Caco-2 (cell line): ENCODE measurements at regions not wholly inside any gene's neighbourhood (a gene's known extent, or its start where the extent isn't known, plus 50 kb on each side); places are given as distances from the start of the nearest gene placed in this dataset.

Experiments
- BruUV-seq: library from RNA; stranded (reverse); fragments of 400-500 nt; replicated peaks from 2 replicates; lab custom pipeline; 2021; lab: Mats Ljungman, UMichigan
- CTCF ChIA-PET: fragments of 300-600 bp; sonication (Branson Sonifier 250); formaldehyde crosslinking; loops from one replicate; lab custom pipeline; 2022; ENCODE audit warnings: antibody characterized with exemption; lab: Charles Lee
- POLR2A ChIA-PET: fragments of 300-600 bp; sonication (Branson Sonifier 250); formaldehyde crosslinking; loops from one replicate; lab custom pipeline; 2022; ENCODE audit warnings: antibody characterized with exemption; lab: Charles Lee
- DNase-seq, 2 experiments: peaks; one replicate each; pipeline versions ENCODE4 v3.0.0 to v3.0.0-alpha.2; 2020 to 2022
- H3K27me3 ChIP-seq: replicated peaks from 2 replicates; pipeline ENCODE4 v1.6.0; 2011; ENCODE audit warnings: low read length; ENCODE audit not compliant: control insufficient read depth, insufficient read depth
- H3K36me3 ChIP-seq: 2 replicates; pipeline ENCODE4 v1.5.1; 2011; ENCODE audit warnings: low read length; ENCODE audit not compliant: control insufficient read depth, insufficient read depth
- H3K4me1 ChIP-seq: fragments of 250-450 bp; sonication (Bioruptor Pico); 2 replicates; pipeline ENCODE4 v1.5.1; 2020; ENCODE audit warnings: mild to moderate bottlenecking
- H3K4me3 ChIP-seq: 2 replicates; pipeline ENCODE4 v1.5.1; 2011; ENCODE audit warnings: low read depth, mild to moderate bottlenecking, control low read depth, low read length
- H3K9me3 ChIP-seq: fragments of 250-450 bp; sonication (Bioruptor Pico); 2 replicates; pipeline ENCODE4 v1.5.1; 2020; ENCODE audit warnings: mild to moderate bottlenecking, moderate library complexity
- H3K27ac Mint-ChIP-seq: one replicate; pipeline ENCODE4 v1.8.0; 2022; ENCODE audit warnings: mixed read lengths; ENCODE audit not compliant: unreplicated experiment
- H3K27me3 Mint-ChIP-seq: one replicate; pipeline ENCODE4 v1.8.0; 2022; ENCODE audit warnings: mixed read lengths; ENCODE audit not compliant: insufficient read depth, unreplicated experiment
- H3K36me3 Mint-ChIP-seq: one replicate; pipeline ENCODE4 v1.8.0; 2022; ENCODE audit warnings: mild to moderate bottlenecking, mixed read lengths; ENCODE audit not compliant: insufficient read depth, unreplicated experiment
- H3K4me1 Mint-ChIP-seq: one replicate; pipeline ENCODE4 v1.8.0; 2022; ENCODE audit warnings: low read depth, mixed read lengths; ENCODE audit not compliant: unreplicated experiment
- H3K4me3 Mint-ChIP-seq: one replicate; pipeline ENCODE4 v1.8.0; 2022; ENCODE audit warnings: mild to moderate bottlenecking, moderate library complexity, mixed read lengths; ENCODE audit not compliant: unreplicated experiment
- H3K9me3 Mint-ChIP-seq: one replicate; pipeline ENCODE4 v1.8.0; 2022; ENCODE audit warnings: mixed read lengths; ENCODE audit not compliant: unreplicated experiment
- intact Hi-C: fragments of 100-400 bp; cut with micrococcal nuclease; formaldehyde crosslinking; loops from one replicate; pipeline ENCODE4 v1.10.0; 2022; ENCODE audit not compliant: unreplicated experiment
- TF ChIP-seq, protein P1 (sequence below), 2 experiments: fragments of 200-600 bp in 1 of 2; IDR thresholded peaks; 1 replicate in 1 of 2; 2 replicates in 1 of 2; pipeline versions ENCODE4 v1.5.1 to v1.8.0; 2011 to 2022; ENCODE audit warnings: antibody characterized with exemption in 1 of 2, control low read depth in 1 of 2, inconsistent platforms in 1 of 2, low read depth in 1 of 2, low read length in 1 of 2, mild to moderate bottlenecking in 1 of 2, moderate library complexity in 1 of 2; ENCODE audit not compliant: insufficient read depth in 1 of 2, severe bottlenecking in 1 of 2, unreplicated experiment in 1 of 2

DNA sequence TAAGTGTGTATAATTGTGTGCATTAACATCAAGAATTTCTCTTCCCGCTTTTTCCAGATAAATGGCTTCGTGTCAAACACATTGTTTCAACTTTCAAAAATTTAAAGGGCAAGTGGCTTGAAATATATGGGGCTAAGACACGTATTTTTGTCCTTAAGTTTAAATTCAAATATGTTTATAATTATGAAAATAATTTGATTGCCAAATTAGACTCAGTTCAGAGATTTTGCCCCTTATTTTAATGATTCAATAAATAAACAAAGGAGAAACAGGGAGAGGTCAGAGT, 1159.2 kb upstream of the MIR17HG start:
- Histone ChIP-seq H3K9me3 (no peaks in the 10 kb centered on the region), H3K27me3 (no peaks in the 10 kb centered on the region), H3K36me3 (no peaks in the 10 kb centered on the region), H3K4me1 (peaks cover 11% of the 10 kb centered on the region; the same call in 1 of the 2 replicates), H3K4me3 (no peak overlapping the region)
- Mint-ChIP-seq H3K27ac (no peak overlapping the region), H3K27me3 (peaks cover 2% of the 10 kb centered on the region), H3K9me3 (no peaks in the 10 kb centered on the region), H3K4me3 (no peak overlapping the region), H3K4me1 (no peaks in the 10 kb centered on the region), H3K36me3 (no peaks in the 10 kb centered on the region)
- intact Hi-C loops = no loop called here
- CTCF ChIA-PET = no interaction called here
- DNase-seq = no peak
- BruUV-seq = no TSS peak
- TF ChIP-seq, protein P1, sequence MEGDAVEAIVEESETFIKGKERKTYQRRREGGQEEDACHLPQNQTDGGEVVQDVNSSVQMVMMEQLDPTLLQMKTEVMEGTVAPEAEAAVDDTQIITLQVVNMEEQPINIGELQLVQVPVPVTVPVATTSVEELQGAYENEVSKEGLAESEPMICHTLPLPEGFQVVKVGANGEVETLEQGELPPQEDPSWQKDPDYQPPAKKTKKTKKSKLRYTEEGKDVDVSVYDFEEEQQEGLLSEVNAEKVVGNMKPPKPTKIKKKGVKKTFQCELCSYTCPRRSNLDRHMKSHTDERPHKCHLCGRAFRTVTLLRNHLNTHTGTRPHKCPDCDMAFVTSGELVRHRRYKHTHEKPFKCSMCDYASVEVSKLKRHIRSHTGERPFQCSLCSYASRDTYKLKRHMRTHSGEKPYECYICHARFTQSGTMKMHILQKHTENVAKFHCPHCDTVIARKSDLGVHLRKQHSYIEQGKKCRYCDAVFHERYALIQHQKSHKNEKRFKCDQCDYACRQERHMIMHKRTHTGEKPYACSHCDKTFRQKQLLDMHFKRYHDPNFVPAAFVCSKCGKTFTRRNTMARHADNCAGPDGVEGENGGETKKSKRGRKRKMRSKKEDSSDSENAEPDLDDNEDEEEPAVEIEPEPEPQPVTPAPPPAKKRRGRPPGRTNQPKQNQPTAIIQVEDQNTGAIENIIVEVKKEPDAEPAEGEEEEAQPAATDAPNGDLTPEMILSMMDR (IDR thresholded peaks at IDR 0.05; ENCODE audit: insufficient read depth in 1 of 2, low read depth in 1 of 2, low read length in 1 of 2, severe bottlenecking in 1 of 2, unreplicated experiment in 1 of 2) = no peak
- POLR2A ChIA-PET = no interaction called here

DNA sequence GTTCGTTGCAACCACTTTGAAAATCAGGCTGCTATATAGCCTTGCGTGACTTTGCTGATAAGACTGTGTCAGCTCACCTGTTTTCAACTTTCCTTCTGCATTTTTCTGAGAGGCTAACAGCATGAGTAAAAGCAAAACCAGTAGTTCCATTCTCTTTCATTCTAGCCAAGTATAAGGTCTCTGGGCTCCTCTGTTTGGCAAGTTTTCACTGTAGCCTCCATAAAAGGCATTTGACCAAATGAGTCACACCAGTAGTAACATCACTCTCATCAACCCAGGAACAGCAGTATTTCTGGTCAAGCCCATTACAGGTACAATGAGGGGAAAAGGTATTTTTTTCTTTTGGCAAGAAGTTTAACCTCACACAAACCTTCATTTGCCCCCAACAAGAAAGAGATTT, 1149.8 kb upstream of the MIR17HG start:
- POLR2A ChIA-PET = no interaction called here
- TF ChIP-seq, protein P1 (IDR thresholded peaks at IDR 0.05; ENCODE audit: insufficient read depth in 1 of 2, low read depth in 1 of 2, low read length in 1 of 2, severe bottlenecking in 1 of 2, unreplicated experiment in 1 of 2) = no peak
- Mint-ChIP-seq H3K27me3 (no peaks in the 10 kb centered on the region), H3K9me3 (no peaks in the 10 kb centered on the region), H3K4me3 (no peak overlapping the region), H3K4me1 (no peaks in the 10 kb centered on the region), H3K27ac (no peak overlapping the region), H3K36me3 (no peaks in the 10 kb centered on the region)
- no peaks in the 10 kb centered on the region for H3K4me1 ChIP-seq
- H3K4me3 ChIP-seq = no peak overlapping the region
- no peak for DNase-seq
- no TSS peak for BruUV-seq
- H3K27me3 ChIP-seq = no peaks in the 10 kb centered on the region
- H3K9me3 ChIP-seq = 0 out of 2 replicates have a peak, but pooled peaks cover 3% of the 10 kb centered on the region
- CTCF ChIA-PET = no interaction called here
- intact Hi-C loops = no loop called here
- H3K36me3 ChIP-seq = no peaks in the 10 kb centered on the region

GRCh38 chr13:90201202-90201601, 1146.3 kb upstream of the MIR17HG start:
- H3K27ac Mint-ChIP-seq = no peak overlapping the region
- Histone ChIP-seq H3K27me3 (no peaks in the 10 kb centered on the region), H3K9me3 (0 out of 2 replicates have a peak, but pooled peaks cover 3% of the 10 kb centered on the region), H3K36me3 (no peaks in the 10 kb centered on the region), H3K4me3 (no peak overlapping the region), H3K4me1 (no peaks in the 10 kb centered on the region)
- H3K4me1 Mint-ChIP-seq = no peaks in the 10 kb centered on the region
- intact Hi-C loops = no loop called here
- H3K27me3 Mint-ChIP-seq = no peaks in the 10 kb centered on the region
- no peak for DNase-seq
- H3K36me3 Mint-ChIP-seq = no peaks in the 10 kb centered on the region
- H3K9me3 Mint-ChIP-seq = no peaks in the 10 kb centered on the region
- H3K4me3 Mint-ChIP-seq = no peak overlapping the region
- ChIA-PET POLR2A (no interaction called here), CTCF (no interaction called here)
- TF ChIP-seq, protein P1 (IDR thresholded peaks at IDR 0.05; ENCODE audit: insufficient read depth in 1 of 2, low read depth in 1 of 2, low read length in 1 of 2, severe bottlenecking in 1 of 2, unreplicated experiment in 1 of 2) = no peak
- BruUV-seq = no TSS peak
